ACHN (cell line): ENCODE measurements at regions not wholly inside any gene's neighbourhood (a gene's known extent, or its start where the extent isn't known, plus 50 kb on each side); places are given as distances from the start of the nearest gene placed in this dataset.

Source experiments
- DNase-seq: peaks from one replicate; pipeline ENCODE4 v3.0.0-alpha.2; 2015
- in situ Hi-C: cut with HindIII; loops from 2 replicates; pipeline ENCODE4 v1.10.0; 2017; ENCODE audit warnings: low sequenced_read_pairs, low pct_ligation_motif_present, low pct_unique_long_range_greater_than_20kb

- in situ Hi-C loops, result no loop called here
- no peak for DNase-seq
These were observed 252.4 kb upstream of the SEMA3A start for GRCh38 chr7:84446991-84447480.

GRCh38 chr7:84425702-84426259 lies 231.2 kb upstream of the SEMA3A start:
- in situ Hi-C loops, result no loop called here
- no peak for DNase-seq

- no peak for DNase-seq
- in situ Hi-C loops, result no loop called here
These were observed 228.2 kb upstream of the SEMA3A start for GRCh38 chr7:84422790-84423189.

- in situ Hi-C loops, result no loop called here
- peak; percentile 90 for DNase-seq
These were observed 217.8 kb upstream of the SEMA3A start for GRCh38 chr7:84412161-84412969.

- no peak for DNase-seq
These were observed 205.1 kb upstream of the SEMA3A start for GRCh38 chr7:84399661-84400060.

GRCh38 chr7:84394219-84394618 lies 199.6 kb upstream of the SEMA3A start:
- no peak for DNase-seq
- in situ Hi-C loops, result no loop called here

More at GRCh38 chr7:84399661-84400060, 205.1 kb upstream of the SEMA3A start:
- in situ Hi-C loops, result no loop called here

GRCh38 chr7:84393786-84394185 lies 199.2 kb upstream of the SEMA3A start:
- in situ Hi-C loops, result no loop called here
- no peak for DNase-seq

GRCh38 chr7:84390845-84391244 lies 196.3 kb upstream of the SEMA3A start:
- no peak for DNase-seq
- in situ Hi-C loops, result no loop called here

GRCh38 chr7:84389242-84389641 lies 194.7 kb upstream of the SEMA3A start:
- in situ Hi-C loops, result no loop called here
- no peak for DNase-seq

GRCh38 chr7:84387595-84387994 lies 193.0 kb upstream of the SEMA3A start:
- DNase-seq, result no peak
- in situ Hi-C loops, result no loop called here

GRCh38 chr7:84384417-84384816 lies 189.8 kb upstream of the SEMA3A start:
- no peak for DNase-seq
- in situ Hi-C loops, result no loop called here

GRCh38 chr7:84379446-84379845 lies 184.9 kb upstream of the SEMA3A start:
- DNase-seq, result no peak
- in situ Hi-C loops, result no loop called here

- in situ Hi-C loops, result no loop called here
- no peak for DNase-seq
These were observed 178.1 kb upstream of the SEMA3A start for GRCh38 chr7:84372712-84373111.

- peak; percentile 47 for DNase-seq
- in situ Hi-C loops, result no loop called here
These were observed 177.6 kb upstream of the SEMA3A start for GRCh38 chr7:84372155-84372621.

- no peak for DNase-seq
- in situ Hi-C loops, result no loop called here
These were observed 175.5 kb upstream of the SEMA3A start for GRCh38 chr7:84370114-84370513.

- in situ Hi-C loops, result no loop called here
- no peak for DNase-seq
These were observed 173.5 kb upstream of the SEMA3A start for GRCh38 chr7:84368122-84368521.

- DNase-seq, result peak; percentile 73
- in situ Hi-C loops, result no loop called here
These were observed 170.1 kb upstream of the SEMA3A start for GRCh38 chr7:84364708-84365107.

GRCh38 chr7:84363741-84364140 lies 169.2 kb upstream of the SEMA3A start:
- no peak for DNase-seq
- in situ Hi-C loops, result no loop called here

- DNase-seq, result no peak
- in situ Hi-C loops, result no loop called here
These were observed 168.2 kb upstream of the SEMA3A start for GRCh38 chr7:84362828-84363227.

- no peak for DNase-seq
- in situ Hi-C loops, result no loop called here
These were observed 167.8 kb upstream of the SEMA3A start for GRCh38 chr7:84362360-84362759.
